ENCODE measurements at regions not wholly inside any gene's neighbourhood (a gene's known extent, or its start where the extent isn't known, plus 50 kb on each side); places are given as distances from the start of the nearest gene placed in this dataset.

DNA sequence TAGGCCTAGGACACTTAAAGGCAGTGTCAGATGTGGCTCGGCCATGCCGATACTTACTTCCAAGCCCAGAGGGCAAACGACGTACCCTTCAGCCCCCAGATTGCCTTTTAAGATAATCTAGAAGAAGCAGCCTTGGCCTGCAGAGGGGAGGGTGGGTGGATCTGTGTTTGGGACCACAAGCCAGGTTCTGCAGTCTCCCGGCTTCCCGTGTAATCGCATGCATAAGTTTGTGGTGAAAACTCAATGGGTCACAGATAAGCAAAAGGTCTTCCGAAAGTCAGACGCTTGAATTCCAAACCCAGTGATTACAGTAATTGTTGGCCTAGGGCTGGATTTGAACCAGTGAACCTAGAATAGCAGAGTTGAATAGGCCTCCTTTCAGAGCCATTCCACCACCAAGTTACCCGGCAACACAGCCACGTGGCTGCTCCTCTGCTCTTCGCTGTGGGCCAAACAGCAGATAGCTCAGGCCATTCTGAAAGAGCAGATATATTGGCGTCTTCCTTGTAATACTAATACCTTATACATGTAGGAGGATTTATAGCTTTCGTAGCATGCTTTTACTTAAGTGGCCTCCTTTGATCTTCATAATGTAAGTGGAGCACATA lies 170.8 kb upstream of the CADM1 start:
- TF ChIP-seq, protein P1, sequence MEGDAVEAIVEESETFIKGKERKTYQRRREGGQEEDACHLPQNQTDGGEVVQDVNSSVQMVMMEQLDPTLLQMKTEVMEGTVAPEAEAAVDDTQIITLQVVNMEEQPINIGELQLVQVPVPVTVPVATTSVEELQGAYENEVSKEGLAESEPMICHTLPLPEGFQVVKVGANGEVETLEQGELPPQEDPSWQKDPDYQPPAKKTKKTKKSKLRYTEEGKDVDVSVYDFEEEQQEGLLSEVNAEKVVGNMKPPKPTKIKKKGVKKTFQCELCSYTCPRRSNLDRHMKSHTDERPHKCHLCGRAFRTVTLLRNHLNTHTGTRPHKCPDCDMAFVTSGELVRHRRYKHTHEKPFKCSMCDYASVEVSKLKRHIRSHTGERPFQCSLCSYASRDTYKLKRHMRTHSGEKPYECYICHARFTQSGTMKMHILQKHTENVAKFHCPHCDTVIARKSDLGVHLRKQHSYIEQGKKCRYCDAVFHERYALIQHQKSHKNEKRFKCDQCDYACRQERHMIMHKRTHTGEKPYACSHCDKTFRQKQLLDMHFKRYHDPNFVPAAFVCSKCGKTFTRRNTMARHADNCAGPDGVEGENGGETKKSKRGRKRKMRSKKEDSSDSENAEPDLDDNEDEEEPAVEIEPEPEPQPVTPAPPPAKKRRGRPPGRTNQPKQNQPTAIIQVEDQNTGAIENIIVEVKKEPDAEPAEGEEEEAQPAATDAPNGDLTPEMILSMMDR (IDR thresholded peaks at IDR 0.05): no peak
- no peak for TF ChIP-seq TCF7L2 (IDR thresholded peaks at IDR 0.05; ENCODE audit: low read depth, low read length)
- TF ChIP-seq POLR2AphosphoS5 (IDR thresholded peaks at IDR 0.05; ENCODE audit: low read depth, low read length): no peak
- TF ChIP-seq, protein P2, sequence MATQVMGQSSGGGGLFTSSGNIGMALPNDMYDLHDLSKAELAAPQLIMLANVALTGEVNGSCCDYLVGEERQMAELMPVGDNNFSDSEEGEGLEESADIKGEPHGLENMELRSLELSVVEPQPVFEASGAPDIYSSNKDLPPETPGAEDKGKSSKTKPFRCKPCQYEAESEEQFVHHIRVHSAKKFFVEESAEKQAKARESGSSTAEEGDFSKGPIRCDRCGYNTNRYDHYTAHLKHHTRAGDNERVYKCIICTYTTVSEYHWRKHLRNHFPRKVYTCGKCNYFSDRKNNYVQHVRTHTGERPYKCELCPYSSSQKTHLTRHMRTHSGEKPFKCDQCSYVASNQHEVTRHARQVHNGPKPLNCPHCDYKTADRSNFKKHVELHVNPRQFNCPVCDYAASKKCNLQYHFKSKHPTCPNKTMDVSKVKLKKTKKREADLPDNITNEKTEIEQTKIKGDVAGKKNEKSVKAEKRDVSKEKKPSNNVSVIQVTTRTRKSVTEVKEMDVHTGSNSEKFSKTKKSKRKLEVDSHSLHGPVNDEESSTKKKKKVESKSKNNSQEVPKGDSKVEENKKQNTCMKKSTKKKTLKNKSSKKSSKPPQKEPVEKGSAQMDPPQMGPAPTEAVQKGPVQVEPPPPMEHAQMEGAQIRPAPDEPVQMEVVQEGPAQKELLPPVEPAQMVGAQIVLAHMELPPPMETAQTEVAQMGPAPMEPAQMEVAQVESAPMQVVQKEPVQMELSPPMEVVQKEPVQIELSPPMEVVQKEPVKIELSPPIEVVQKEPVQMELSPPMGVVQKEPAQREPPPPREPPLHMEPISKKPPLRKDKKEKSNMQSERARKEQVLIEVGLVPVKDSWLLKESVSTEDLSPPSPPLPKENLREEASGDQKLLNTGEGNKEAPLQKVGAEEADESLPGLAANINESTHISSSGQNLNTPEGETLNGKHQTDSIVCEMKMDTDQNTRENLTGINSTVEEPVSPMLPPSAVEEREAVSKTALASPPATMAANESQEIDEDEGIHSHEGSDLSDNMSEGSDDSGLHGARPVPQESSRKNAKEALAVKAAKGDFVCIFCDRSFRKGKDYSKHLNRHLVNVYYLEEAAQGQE (IDR thresholded peaks at IDR 0.05; ENCODE audit: insufficient read depth in 1 of 2, low read depth in 2 of 2, low read length in 1 of 2): no peak
